GM19239 (cell line): ENCODE measurements at regions not wholly inside any gene's neighbourhood (a gene's known extent, or its start where the extent isn't known, plus 50 kb on each side); places are given as distances from the start of the nearest gene placed in this dataset.
"Not testable (repeated sequence)": the region's sequence is repeated elsewhere in the genome, so short reads cannot be mapped to it uniquely, and the experiment has no call there.

Experiments
- DNase-seq: peaks from one replicate; pipeline ENCODE4 v3.0.0; 2011; ENCODE audit warnings: low spot score; ENCODE audit not compliant: insufficient read length
- FAIRE-seq: peaks from 2 replicates; lab custom pipeline; 2011; peaks lifted over from hg19 to GRCh38; lab: Jason Lieb, UNC

- FAIRE-seq (no peak), DNase-seq (no peak)
Measured at GRCh38 chr20:7146552-7147219, 379.2 kb downstream of the BMP2 start.

GRCh38 chr20:7147220-7147601 is 379.7 kb downstream of the BMP2 start:
- FAIRE-seq (no peak), DNase-seq (no peak)

- FAIRE-seq (no peak), DNase-seq (no peak)
Measured at GRCh38 chr20:7151676-7152470, 384.4 kb downstream of the BMP2 start.

GRCh38 chr20:7155282-7155681 is 387.8 kb downstream of the BMP2 start:
- no peak for FAIRE-seq

GRCh38 chr20:7155794-7156193 is 388.3 kb downstream of the BMP2 start:
- no peak for FAIRE-seq
- DNase-seq, result no peak

More at GRCh38 chr20:7155282-7155681, 387.8 kb downstream of the BMP2 start:
- DNase-seq, result no peak

- no peak for FAIRE-seq
- no peak for DNase-seq
Measured at GRCh38 chr20:7159903-7160302, 392.4 kb downstream of the BMP2 start.

GRCh38 chr20:7161690-7162089 is 394.2 kb downstream of the BMP2 start:
- no peak for DNase-seq

GRCh38 chr20:7171911-7172310 is 404.4 kb downstream of the BMP2 start:
- DNase-seq (no peak), FAIRE-seq (no peak)

More at GRCh38 chr20:7161690-7162089, 394.2 kb downstream of the BMP2 start:
- FAIRE-seq, result no peak

- FAIRE-seq, result no peak
- DNase-seq, result no peak
Measured at GRCh38 chr20:7174554-7174953, 407.1 kb downstream of the BMP2 start.

GRCh38 chr20:7175827-7176226 is 408.3 kb downstream of the BMP2 start:
- not testable (repeated sequence) for FAIRE-seq, DNase-seq

- no peak for FAIRE-seq
Measured at GRCh38 chr20:7178004-7178403, 410.5 kb downstream of the BMP2 start.

GRCh38 chr20:7180256-7181045 is 413.0 kb downstream of the BMP2 start:
- FAIRE-seq (no peak), DNase-seq (no peak)

More at GRCh38 chr20:7178004-7178403, 410.5 kb downstream of the BMP2 start:
- no peak for DNase-seq

- DNase-seq (no peak), FAIRE-seq (no peak)
Measured at GRCh38 chr20:7189231-7189630, 421.7 kb downstream of the BMP2 start.

GRCh38 chr20:7193681-7194080 is 426.2 kb downstream of the BMP2 start:
- no peak for FAIRE-seq

GRCh38 chr20:7195704-7196103 is 428.2 kb downstream of the BMP2 start:
- DNase-seq, result no peak
- FAIRE-seq, result no peak

More at GRCh38 chr20:7193681-7194080, 426.2 kb downstream of the BMP2 start:
- DNase-seq, result no peak

- no peak for DNase-seq
- FAIRE-seq, result no peak
Measured at GRCh38 chr20:7196481-7196880, 429.0 kb downstream of the BMP2 start.

- no peak for FAIRE-seq
- DNase-seq, result no peak
Measured at GRCh38 chr20:7199861-7200260, 432.4 kb downstream of the BMP2 start.

- FAIRE-seq (no peak), DNase-seq (no peak)
Measured at GRCh38 chr20:7207186-7207798, 439.8 kb downstream of the BMP2 start.

- FAIRE-seq (no peak), DNase-seq (no peak)
Measured at GRCh38 chr20:7210910-7211309, 443.4 kb downstream of the BMP2 start.

- DNase-seq (no peak), FAIRE-seq (no peak)
Measured at GRCh38 chr20:7214081-7214740, 446.7 kb downstream of the BMP2 start.
